ENCODE measurements at regions not wholly inside any gene's neighbourhood (a gene's known extent, or its start where the extent isn't known, plus 50 kb on each side); places are given as distances from the start of the nearest gene placed in this dataset.
"Not testable (repeated sequence)": the region's sequence is repeated elsewhere in the genome, so short reads cannot be mapped to it uniquely, and the experiment has no call there.

GRCh38 chr14:59017285-59017965 is 171.0 kb upstream of the DAAM1 start:
- DNase-seq = peak; percentile 9

GRCh38 chr14:59018460-59018859 is 170.0 kb upstream of the DAAM1 start:
- DNase-seq = no peak

GRCh38 chr14:59018978-59019377 is 169.5 kb upstream of the DAAM1 start:
- peak; percentile 7 for DNase-seq

- peak; percentile 34 for DNase-seq
Observed at GRCh38 chr14:59020382-59020781, 168.1 kb upstream of the DAAM1 start.

DNA sequence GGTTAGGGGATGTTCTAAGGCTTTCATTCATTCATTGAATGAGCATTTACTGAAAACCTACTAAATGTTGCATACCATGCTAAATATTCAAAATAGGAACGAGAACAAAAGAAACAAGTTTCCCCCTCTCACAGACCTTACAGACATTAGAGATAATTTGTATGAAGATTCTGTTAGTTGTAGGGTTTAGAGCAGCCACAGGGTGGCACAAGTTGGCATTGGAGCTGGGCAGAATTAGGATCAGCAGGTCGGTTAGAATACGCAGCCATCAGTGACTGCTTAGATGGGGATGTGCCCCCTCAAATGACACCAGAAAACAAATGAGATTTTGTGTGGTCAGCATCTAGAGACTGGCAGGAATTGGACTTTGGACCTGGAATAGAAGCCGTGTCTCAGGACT is 166.3 kb upstream of the DAAM1 start:
- no peak for DNase-seq

DNA sequence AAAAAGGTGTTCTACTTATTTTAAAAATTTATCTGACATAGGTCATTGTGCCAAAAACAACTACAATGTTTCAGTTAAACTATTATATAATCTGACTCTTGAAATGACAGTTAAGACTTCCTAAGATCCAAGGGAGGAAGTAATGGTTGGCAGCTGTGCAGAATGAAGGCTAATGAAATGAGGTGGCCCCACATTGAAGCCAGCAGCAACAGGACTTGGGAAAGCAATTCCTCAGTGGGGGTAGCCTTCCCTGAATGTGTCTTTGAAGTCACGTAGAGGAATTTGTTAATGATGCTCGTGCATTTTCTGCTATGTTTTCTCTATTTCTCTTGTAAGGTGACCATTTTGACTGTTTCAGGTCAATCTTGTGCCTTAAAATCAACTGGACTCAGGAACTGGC is 162.4 kb upstream of the DAAM1 start:
- DNase-seq = peak; percentile 44

DNA sequence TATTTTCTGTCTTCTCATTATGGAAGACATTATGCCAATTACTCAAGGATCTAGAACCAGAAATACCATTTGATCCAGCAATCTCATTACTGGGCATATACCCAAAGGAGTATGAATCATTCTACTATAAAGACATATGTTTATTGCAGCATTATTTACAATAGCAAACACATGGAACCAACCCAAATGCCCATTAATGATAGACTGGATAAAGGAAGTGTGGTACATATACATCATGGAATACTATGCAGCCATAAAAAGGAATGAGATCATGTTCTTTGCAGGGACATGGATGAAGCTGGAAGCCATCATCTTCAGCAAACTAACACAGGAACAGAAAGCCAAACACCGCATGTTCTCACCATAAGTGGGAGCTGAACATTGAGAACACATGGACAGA is 161.8 kb upstream of the DAAM1 start:
- DNase-seq = peak; percentile 47

DNA sequence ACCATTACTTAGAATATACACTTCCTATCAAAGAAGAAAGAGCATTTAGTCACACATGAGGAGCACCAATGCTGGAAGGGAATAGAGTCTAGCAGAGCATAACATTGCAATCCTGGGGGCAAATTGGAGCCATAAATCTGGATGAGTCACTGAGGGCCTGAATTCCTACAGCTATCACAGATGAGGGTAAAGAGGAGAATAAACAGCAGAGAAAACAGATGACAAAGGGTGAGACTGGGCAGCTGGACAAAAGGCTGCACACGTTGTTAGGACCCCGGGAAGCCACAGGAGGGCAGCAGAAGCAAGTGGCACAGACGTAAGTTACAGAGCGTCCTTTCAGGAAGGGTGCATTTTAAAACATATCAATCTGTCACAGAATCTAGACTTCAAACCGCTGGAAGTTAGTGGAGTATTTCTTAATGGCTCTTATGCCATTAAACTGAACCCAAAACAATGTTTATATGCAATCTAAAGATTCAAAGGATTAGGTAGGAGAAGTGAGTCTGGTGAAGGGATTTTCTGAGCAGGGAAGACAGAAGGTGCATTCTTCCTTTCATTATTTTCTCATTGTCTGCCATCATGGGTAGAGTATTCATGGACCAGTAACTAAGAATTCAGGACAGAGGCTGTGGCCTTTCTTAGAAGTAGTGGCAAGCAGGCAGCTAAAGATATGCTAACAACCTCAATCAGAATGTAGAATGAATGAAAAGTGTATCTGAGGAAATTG is 159.8 kb upstream of the DAAM1 start:
- DNase-seq = peak; percentile 97

GRCh38 chr14:59032826-59033225 is 155.6 kb upstream of the DAAM1 start:
- DNase-seq = peak; percentile 51

DNA sequence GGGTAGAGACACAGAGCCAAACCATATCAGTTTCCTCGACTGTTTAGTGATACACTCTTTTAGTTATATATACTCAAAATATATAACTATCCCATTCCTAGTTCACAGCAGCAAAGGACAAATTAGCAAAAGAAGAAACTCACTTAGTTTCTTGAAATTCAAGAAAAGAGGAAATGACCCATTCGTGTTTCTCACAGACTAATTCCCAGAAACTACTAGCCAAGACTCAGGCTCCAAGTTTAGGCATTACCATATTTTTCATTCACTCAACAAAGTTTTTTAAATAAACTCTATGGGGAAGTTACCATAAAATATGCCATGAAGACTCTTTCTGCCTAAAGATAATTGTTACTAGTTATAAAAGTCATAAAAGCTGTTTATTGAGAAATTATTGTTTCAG is 152.3 kb upstream of the DAAM1 start:
- DNase-seq = no peak

GRCh38 chr14:59037086-59037485 is 151.4 kb upstream of the DAAM1 start:
- DNase-seq = no peak

GRCh38 chr14:59037620-59038019 is 150.8 kb upstream of the DAAM1 start:
- DNase-seq = no peak

DNA sequence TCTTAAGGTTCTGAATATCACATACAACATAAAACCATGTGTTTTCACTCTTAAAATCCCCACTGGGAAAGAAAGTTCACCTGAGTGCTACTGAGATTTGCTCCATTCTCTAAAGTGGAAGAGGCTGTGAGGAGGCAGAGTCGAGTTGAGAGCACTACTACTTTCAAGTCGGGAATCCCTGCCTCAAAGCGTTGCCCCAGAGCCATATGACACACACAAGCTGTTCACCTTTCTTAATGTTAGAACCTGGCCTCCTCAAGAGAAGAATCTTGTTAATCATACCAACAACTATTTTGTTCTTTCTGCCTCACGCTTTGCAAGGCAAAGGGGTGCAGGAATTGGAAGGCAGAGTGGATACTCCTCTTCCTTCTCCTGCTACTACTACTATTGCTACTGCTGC is 149.7 kb upstream of the DAAM1 start:
- no peak for DNase-seq

DNA sequence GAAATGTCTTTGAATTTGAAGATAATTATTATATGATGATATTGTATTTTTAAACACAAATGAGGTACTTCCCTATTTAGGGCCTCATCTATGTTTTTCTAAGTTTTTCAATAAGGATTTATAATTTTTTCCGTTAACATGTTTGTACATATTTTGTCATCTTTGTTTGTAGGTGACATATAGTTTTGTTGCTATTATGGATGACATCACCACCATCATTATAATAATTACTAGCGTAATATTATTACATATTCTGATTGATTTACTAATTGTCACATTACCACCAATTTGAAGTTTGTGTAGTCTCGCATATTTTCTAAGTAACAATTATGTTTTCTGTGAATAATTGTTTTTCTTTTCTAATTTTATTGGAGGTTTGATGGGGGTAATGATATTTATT is 147.2 kb upstream of the DAAM1 start:
- DNase-seq = no peak

GRCh38 chr14:59044707-59045106 is 143.8 kb upstream of the DAAM1 start:
- no peak for DNase-seq

GRCh38 chr14:59046746-59047145 is 141.7 kb upstream of the DAAM1 start:
- peak; percentile 7 for DNase-seq

DNA sequence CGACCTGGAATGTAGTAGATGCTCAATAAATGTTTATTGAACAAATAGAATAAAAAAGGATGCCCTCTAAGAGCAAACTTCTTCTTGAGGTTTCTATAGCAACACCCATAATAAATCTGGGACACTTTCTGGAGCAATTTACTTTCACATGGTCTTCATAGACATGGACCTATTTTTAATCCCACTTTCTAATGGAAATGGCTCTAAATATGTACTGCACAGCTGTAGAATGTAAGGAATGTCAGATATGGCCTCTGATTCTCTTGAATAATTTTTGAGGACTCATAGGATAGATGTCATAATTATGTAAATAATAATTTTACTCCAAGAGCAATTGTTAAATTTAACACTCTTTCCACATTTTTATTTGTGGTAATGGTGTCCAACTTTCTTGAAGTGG is 133.5 kb upstream of the DAAM1 start:
- DNase-seq = peak; percentile 26

GRCh38 chr14:59055439-59056045 is 132.9 kb upstream of the DAAM1 start:
- DNase-seq = peak; percentile 57

GRCh38 chr14:59057551-59057950 is 130.9 kb upstream of the DAAM1 start:
- no peak for DNase-seq

- not testable (repeated sequence) for DNase-seq
Observed at GRCh38 chr14:59058776-59059175, 129.7 kb upstream of the DAAM1 start.

- no peak for DNase-seq
Observed at GRCh38 chr14:59060841-59061240, 127.6 kb upstream of the DAAM1 start.

DNA sequence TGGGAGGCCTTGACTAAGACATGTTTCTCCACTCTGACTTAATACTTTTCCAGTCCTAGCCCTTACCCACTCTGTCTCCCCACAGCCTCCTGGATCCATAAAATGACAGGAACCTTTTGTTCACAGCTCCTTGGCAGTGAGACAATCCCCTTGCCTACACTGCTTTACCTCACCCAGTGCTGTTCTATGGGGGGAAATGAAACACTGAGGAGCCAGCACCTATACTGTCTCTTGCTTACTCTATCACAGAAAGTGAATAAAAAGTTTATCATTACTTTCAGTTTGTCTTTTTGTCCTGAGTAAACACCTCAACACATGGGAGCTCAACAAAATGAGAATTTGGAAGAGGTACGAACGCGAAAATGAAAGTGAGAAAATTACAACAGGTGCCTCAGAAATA is 127.2 kb upstream of the DAAM1 start:
- DNase-seq = no peak

DNA sequence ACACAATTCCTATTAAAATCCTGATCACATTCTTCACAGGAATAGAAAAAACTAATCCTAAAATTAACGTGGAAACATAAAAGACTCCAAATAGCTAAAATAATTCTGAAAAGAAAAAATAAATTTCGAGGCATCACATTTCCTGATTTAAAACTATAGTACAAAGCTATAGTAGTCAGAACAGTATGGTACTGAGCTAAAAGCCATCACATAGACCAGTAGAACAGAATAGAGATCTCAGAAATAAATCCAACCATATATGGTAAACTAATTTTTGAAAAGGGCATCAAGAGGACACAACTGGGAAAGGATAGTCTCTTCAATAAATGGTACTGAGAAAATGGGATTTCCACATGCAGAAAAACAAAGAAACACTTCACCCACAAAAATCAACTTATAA is 125.2 kb upstream of the DAAM1 start:
- DNase-seq = no peak

Data from fibroblast of skin of right biceps (primary cell).